H1 (cell line): ENCODE measurements at regions not wholly inside any gene's neighbourhood (a gene's known extent, or its start where the extent isn't known, plus 50 kb on each side); places are given as distances from the start of the nearest gene placed in this dataset.

Experiments used
- HDAC2 ChIP-seq, 2 experiments: fragments of 300-600 bp in 1 of 2; sonication (generic) in 1 of 2; IDR thresholded peaks; 2 replicates each; pipeline ENCODE4 v1.6.1; 2011 to 2012; ENCODE audit warnings: low read depth in 2 of 2, low read length in 2 of 2, mild to moderate bottlenecking in 2 of 2, moderate library complexity in 2 of 2, borderline replicate concordance in 1 of 2, inconsistent platforms in 1 of 2
- TCF12 ChIP-seq: IDR thresholded peaks from 2 replicates; pipeline ENCODE4 v1.6.1; 2011; ENCODE audit warnings: low read depth, mild to moderate bottlenecking, low read length

- TF ChIP-seq TCF12 = no peak
- no peak for TF ChIP-seq HDAC2 (IDR thresholded peaks at IDR 0.05; ENCODE audit: borderline replicate concordance in 1 of 2, low read depth in 2 of 2, low read length in 2 of 2)
These were observed 525.0 kb downstream of the ALG10 start (continued) for GRCh38 chr12:34547276-34547675.
